GM19023 (cell line): ENCODE measurements at regions not wholly inside any gene's neighbourhood (a gene's known extent, or its start where the extent isn't known, plus 50 kb on each side); places are given as distances from the start of the nearest gene placed in this dataset.

Source experiments
- ATAC-seq: cut with Tn5 transposase; IDR thresholded peaks from one replicate; pipeline ENCODE4 v1.9.1; 2021; ENCODE audit warnings: mild to moderate bottlenecking, moderate library complexity; ENCODE audit not compliant: unreplicated experiment

GRCh38 chr20:58004146-58004545 is 224.3 kb downstream of the ANKRD60 start:
- no peak for ATAC-seq

- no peak for ATAC-seq
These were observed 224.9 kb downstream of the ANKRD60 start for GRCh38 chr20:58003525-58003924.

- no peak for ATAC-seq
These were observed 225.6 kb downstream of the ANKRD60 start for GRCh38 chr20:58002901-58003300.

- no peak for ATAC-seq
These were observed 226.5 kb downstream of the ANKRD60 start for GRCh38 chr20:58001946-58002345.

GRCh38 chr20:58001381-58001780 is 227.1 kb downstream of the ANKRD60 start:
- no peak for ATAC-seq

GRCh38 chr20:58000861-58001260 is 227.6 kb downstream of the ANKRD60 start:
- ATAC-seq, result no peak

GRCh38 chr20:57999465-58000111 is 228.9 kb downstream of the ANKRD60 start:
- ATAC-seq, result no peak

- ATAC-seq, result no peak
These were observed 229.4 kb downstream of the ANKRD60 start for GRCh38 chr20:57998981-57999464.

- no peak for ATAC-seq
These were observed 230.2 kb downstream of the ANKRD60 start for GRCh38 chr20:57998276-57998675.

GRCh38 chr20:57996936-57997890 is 231.2 kb downstream of the ANKRD60 start:
- ATAC-seq, result no peak

- ATAC-seq, result no peak
These were observed 232.0 kb downstream of the ANKRD60 start for GRCh38 chr20:57996465-57996864.

- ATAC-seq, result no peak
These were observed 233.0 kb downstream of the ANKRD60 start for GRCh38 chr20:57995381-57995977.

GRCh38 chr20:57993716-57994431 is 234.6 kb downstream of the ANKRD60 start:
- no peak for ATAC-seq

- ATAC-seq, result no peak
These were observed 237.1 kb downstream of the ANKRD60 start for GRCh38 chr20:57991211-57991881.

GRCh38 chr20:57990396-57990987 is 238.0 kb downstream of the ANKRD60 start:
- no peak for ATAC-seq

GRCh38 chr20:57988828-57989227 is 239.6 kb downstream of the ANKRD60 start:
- no peak for ATAC-seq

- no peak for ATAC-seq
These were observed 240.0 kb downstream of the ANKRD60 start for GRCh38 chr20:57988422-57988821.

- no peak for ATAC-seq
These were observed 240.8 kb downstream of the ANKRD60 start for GRCh38 chr20:57987659-57988058.

GRCh38 chr20:57986666-57987065 is 241.8 kb downstream of the ANKRD60 start:
- no peak for ATAC-seq

- no peak for ATAC-seq
These were observed 243.2 kb downstream of the ANKRD60 start for GRCh38 chr20:57985278-57985677.
